ENCODE measurements at regions not wholly inside any gene's neighbourhood (a gene's known extent, or its start where the extent isn't known, plus 50 kb on each side); places are given as distances from the start of the nearest gene placed in this dataset.

- 42 to 58% methylated on average over 1 of the region's 1 CpG for WGBS, 2 donors
- no peak for DNase-seq
- Histone ChIP-seq H3K4me1 (no peaks in the 10 kb centered on the region), H3K27ac (no peak overlapping the region), H3K36me3 (replicated peaks in 1 of 2; ENCODE audit: insufficient read depth in 1 of 2, low read depth in 2 of 2) (no peaks in the 10 kb centered on the region), H3K4me3 (no peak overlapping the region), H3K27me3 (no peaks in the 10 kb centered on the region), H3K9me3 (no peaks in the 10 kb centered on the region)
- TF ChIP-seq, protein P1, sequence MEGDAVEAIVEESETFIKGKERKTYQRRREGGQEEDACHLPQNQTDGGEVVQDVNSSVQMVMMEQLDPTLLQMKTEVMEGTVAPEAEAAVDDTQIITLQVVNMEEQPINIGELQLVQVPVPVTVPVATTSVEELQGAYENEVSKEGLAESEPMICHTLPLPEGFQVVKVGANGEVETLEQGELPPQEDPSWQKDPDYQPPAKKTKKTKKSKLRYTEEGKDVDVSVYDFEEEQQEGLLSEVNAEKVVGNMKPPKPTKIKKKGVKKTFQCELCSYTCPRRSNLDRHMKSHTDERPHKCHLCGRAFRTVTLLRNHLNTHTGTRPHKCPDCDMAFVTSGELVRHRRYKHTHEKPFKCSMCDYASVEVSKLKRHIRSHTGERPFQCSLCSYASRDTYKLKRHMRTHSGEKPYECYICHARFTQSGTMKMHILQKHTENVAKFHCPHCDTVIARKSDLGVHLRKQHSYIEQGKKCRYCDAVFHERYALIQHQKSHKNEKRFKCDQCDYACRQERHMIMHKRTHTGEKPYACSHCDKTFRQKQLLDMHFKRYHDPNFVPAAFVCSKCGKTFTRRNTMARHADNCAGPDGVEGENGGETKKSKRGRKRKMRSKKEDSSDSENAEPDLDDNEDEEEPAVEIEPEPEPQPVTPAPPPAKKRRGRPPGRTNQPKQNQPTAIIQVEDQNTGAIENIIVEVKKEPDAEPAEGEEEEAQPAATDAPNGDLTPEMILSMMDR (IDR thresholded peaks at IDR 0.05) = no peak
- no peak for TF ChIP-seq POLR2A (IDR thresholded peaks at IDR 0.05)
- intact Hi-C loops (cut with DNase I) = no loop called here
- no peak for ATAC-seq
Measured at GRCh38 chr2:18474700-18475099, 85.8 kb downstream of the RDH14 start.

GRCh38 chr2:18473241-18474181 is 86.9 kb downstream of the RDH14 start:
- WGBS, 2 donors = 27 to 33% methylated on average over 9 of the region's 9 CpGs
- no peak for TF ChIP-seq POLR2A (IDR thresholded peaks at IDR 0.05)
- TF ChIP-seq, protein P1 (IDR thresholded peaks at IDR 0.05) = no peak
- H3K4me1 ChIP-seq = no peaks in the 10 kb centered on the region
- peak; percentile 55 for ATAC-seq
- H3K27ac ChIP-seq = no peak overlapping the region
- H3K36me3 ChIP-seq (replicated peaks in 1 of 2; ENCODE audit: insufficient read depth in 1 of 2, low read depth in 2 of 2) = no peaks in the 10 kb centered on the region
- DNase-seq = peak in 2 of 4 donors; percentile 8 to 35
- no peaks in the 10 kb centered on the region for H3K9me3 ChIP-seq
- H3K4me3 ChIP-seq = no peak overlapping the region
- H3K27me3 ChIP-seq = no peaks in the 10 kb centered on the region
- intact Hi-C loops (cut with DNase I) = no loop called here

DNA sequence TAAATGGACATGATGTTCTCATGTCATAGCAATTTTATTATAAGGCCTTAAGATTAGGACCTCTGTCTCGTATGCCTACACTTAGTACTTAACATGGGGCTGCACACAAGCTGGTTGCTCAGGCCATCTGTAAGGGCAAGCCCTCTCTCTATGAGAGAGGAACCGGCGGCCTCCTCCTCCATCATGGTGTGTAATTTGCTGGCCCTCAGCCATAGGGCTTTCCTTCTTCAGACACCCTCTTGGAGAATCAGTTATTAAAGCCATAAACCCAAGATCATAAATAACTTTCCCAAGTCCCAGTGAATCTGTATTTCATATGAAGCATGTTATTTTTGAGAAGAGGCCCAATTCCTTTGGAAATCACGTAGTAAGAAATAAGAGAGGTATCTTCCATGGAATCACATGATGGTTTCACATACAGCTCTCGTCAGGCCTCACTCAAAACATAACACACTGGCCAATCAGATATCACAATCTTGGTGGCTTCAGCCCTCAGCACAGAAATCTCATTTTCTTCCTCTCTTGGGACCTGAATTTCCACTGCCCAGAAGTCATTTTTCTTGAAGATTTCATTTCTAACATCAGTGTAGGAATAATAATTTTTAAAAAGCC is 92.6 kb downstream of the RDH14 start:
- DNase-seq = no peak
- ATAC-seq = no peak
- H3K27me3 ChIP-seq = no peaks in the 10 kb centered on the region
- H3K4me1 ChIP-seq = no peaks in the 10 kb centered on the region
- H3K9me3 ChIP-seq = no peaks in the 10 kb centered on the region
- WGBS, 2 donors = 77 to 85% methylated on average over 5 of the region's 5 CpGs
- H3K4me3 ChIP-seq = no peak overlapping the region
- H3K36me3 ChIP-seq (replicated peaks in 1 of 2; ENCODE audit: insufficient read depth in 1 of 2, low read depth in 2 of 2) = no peaks in the 10 kb centered on the region
- intact Hi-C loops (cut with DNase I) = no loop called here
- H3K27ac ChIP-seq = no peak overlapping the region
- TF ChIP-seq POLR2A (IDR thresholded peaks at IDR 0.05) = no peak
- TF ChIP-seq, protein P1 (IDR thresholded peaks at IDR 0.05) = no peak

- H3K4me1 ChIP-seq = no peaks in the 10 kb centered on the region
- H3K27ac ChIP-seq = no peak overlapping the region
- no peak overlapping the region for H3K4me3 ChIP-seq
- H3K27me3 ChIP-seq = no peaks in the 10 kb centered on the region
- intact Hi-C loops (cut with DNase I) = no loop called here
- ATAC-seq (no peak), DNase-seq (no peak)
- H3K9me3 ChIP-seq = no peaks in the 10 kb centered on the region
- WGBS, 2 donors = 79 to 85% methylated on average over 3 of the region's 3 CpGs
- H3K36me3 ChIP-seq (replicated peaks in 1 of 2; ENCODE audit: insufficient read depth in 1 of 2, low read depth in 2 of 2) = no peaks in the 10 kb centered on the region
- TF ChIP-seq, protein P1 (IDR thresholded peaks at IDR 0.05) = no peak
- no peak for TF ChIP-seq POLR2A (IDR thresholded peaks at IDR 0.05)
Measured at GRCh38 chr2:18465979-18466378, 94.5 kb downstream of the RDH14 start.
